ENCODE measurements at regions not wholly inside any gene's neighbourhood (a gene's known extent, or its start where the extent isn't known, plus 50 kb on each side); places are given as distances from the start of the nearest gene placed in this dataset.

DNA sequence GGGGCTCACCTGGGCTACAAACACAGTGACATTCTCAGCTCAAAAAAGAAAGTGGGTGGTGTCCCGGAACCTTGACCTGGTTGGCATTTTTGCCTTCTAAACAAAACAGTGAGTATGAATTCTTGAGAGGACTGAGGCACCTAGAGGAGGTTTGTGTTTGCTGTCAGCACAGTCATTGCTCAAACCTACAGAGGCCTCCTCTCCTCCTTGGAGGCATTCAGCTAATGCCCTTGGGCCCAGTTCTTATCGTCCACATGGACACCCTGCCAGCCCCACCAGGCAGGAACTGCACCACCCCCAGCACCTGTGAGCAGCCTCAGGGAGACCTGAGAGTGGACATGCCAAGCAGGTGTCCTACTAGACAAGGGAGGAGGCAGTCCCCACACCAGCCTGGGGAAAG lies 156.7 kb downstream of the SYK start:
- TF ChIP-seq, protein P1, sequence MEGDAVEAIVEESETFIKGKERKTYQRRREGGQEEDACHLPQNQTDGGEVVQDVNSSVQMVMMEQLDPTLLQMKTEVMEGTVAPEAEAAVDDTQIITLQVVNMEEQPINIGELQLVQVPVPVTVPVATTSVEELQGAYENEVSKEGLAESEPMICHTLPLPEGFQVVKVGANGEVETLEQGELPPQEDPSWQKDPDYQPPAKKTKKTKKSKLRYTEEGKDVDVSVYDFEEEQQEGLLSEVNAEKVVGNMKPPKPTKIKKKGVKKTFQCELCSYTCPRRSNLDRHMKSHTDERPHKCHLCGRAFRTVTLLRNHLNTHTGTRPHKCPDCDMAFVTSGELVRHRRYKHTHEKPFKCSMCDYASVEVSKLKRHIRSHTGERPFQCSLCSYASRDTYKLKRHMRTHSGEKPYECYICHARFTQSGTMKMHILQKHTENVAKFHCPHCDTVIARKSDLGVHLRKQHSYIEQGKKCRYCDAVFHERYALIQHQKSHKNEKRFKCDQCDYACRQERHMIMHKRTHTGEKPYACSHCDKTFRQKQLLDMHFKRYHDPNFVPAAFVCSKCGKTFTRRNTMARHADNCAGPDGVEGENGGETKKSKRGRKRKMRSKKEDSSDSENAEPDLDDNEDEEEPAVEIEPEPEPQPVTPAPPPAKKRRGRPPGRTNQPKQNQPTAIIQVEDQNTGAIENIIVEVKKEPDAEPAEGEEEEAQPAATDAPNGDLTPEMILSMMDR (IDR thresholded peaks at IDR 0.05) = no peak
- TF ChIP-seq POLR2A (IDR thresholded peaks at IDR 0.05) = no peak
- Histone ChIP-seq H3K4me1 (replicated peaks in 1 of 2) (no peaks in the 10 kb centered on the region), H3K36me3 (replicated peaks in 1 of 2) (no peaks in the 10 kb centered on the region), H3K9me3 (replicated peaks in 1 of 3) (no peaks in the 10 kb centered on the region), H3K27ac (no peak overlapping the region), H3K27me3 (no peaks in the 10 kb centered on the region), H3K4me3 (no peak overlapping the region)
- intact Hi-C loops (cut with DNase I) = no loop called here
- no peak for DNase-seq
- WGBS, 4 donors = 59 to 100% (median 61%) methylated on average over 1 to 2 of the region's 2 CpGs

DNA sequence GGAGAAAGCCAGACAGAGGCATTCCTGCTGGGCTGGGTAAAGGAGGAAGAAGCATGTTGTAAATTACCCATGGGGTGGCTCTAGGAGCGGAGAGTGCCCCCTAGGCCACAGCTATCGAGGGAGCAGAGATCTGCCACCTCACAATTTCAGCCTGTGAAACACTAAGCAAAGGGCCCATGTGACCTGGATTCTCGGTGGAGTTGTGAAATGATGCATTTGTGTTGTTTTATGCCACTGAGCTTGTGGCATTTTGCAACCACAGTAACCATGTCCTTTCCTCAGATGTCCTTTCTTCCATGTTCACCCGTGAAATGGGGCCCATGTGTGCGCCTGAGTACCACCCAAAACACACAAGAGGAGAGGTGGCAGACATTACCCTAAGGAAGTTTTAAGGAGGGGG lies 159.3 kb downstream of the SYK start:
- Histone ChIP-seq H3K9me3 (replicated peaks in 1 of 3) (no peaks in the 10 kb centered on the region), H3K27ac (no peak overlapping the region), H3K36me3 (replicated peaks in 1 of 2) (no peaks in the 10 kb centered on the region), H3K4me1 (replicated peaks in 1 of 2) (no peaks in the 10 kb centered on the region), H3K4me3 (no peak overlapping the region), H3K27me3 (no peaks in the 10 kb centered on the region)
- DNase-seq = no peak
- no peak for TF ChIP-seq POLR2A (IDR thresholded peaks at IDR 0.05)
- TF ChIP-seq, protein P1 (IDR thresholded peaks at IDR 0.05) = no peak
- intact Hi-C loops (cut with DNase I) = no loop called here
- WGBS, 4 donors = 61 to 68% (median 62%) methylated on average over 5 of the region's 5 CpGs

DNA sequence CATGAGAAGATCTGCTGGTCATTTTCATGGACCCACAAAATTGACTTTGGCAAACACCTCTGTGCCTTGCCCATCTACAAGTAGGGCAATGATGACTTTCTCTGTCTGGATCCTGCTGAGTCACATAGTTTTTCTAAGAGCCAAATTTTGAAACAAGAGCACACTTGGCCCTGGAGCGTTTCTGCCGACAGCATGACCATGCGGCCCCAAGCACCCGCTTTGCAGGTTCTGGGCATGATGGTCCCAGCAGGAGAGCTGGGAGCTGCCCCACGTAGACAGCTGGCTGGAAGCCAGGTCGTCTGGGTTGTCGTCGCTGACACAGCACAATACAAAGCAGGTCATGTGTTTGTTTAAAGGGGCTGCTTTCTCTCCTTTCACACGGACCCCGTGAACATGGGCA lies 159.8 kb downstream of the SYK start:
- TF ChIP-seq, protein P1 (IDR thresholded peaks at IDR 0.05) = no peak
- no peak for TF ChIP-seq POLR2A (IDR thresholded peaks at IDR 0.05)
- Histone ChIP-seq H3K4me1 (replicated peaks in 1 of 2) (no peaks in the 10 kb centered on the region), H3K36me3 (replicated peaks in 1 of 2) (no peaks in the 10 kb centered on the region), H3K9me3 (replicated peaks in 1 of 3) (no peaks in the 10 kb centered on the region), H3K27me3 (no peaks in the 10 kb centered on the region), H3K27ac (no peak overlapping the region), H3K4me3 (no peak overlapping the region)
- intact Hi-C loops (cut with DNase I) = no loop called here
- 48 to 53% (median 51%) methylated on average over 10 of the region's 10 CpGs for WGBS, 4 donors
- no peak for DNase-seq

DNA sequence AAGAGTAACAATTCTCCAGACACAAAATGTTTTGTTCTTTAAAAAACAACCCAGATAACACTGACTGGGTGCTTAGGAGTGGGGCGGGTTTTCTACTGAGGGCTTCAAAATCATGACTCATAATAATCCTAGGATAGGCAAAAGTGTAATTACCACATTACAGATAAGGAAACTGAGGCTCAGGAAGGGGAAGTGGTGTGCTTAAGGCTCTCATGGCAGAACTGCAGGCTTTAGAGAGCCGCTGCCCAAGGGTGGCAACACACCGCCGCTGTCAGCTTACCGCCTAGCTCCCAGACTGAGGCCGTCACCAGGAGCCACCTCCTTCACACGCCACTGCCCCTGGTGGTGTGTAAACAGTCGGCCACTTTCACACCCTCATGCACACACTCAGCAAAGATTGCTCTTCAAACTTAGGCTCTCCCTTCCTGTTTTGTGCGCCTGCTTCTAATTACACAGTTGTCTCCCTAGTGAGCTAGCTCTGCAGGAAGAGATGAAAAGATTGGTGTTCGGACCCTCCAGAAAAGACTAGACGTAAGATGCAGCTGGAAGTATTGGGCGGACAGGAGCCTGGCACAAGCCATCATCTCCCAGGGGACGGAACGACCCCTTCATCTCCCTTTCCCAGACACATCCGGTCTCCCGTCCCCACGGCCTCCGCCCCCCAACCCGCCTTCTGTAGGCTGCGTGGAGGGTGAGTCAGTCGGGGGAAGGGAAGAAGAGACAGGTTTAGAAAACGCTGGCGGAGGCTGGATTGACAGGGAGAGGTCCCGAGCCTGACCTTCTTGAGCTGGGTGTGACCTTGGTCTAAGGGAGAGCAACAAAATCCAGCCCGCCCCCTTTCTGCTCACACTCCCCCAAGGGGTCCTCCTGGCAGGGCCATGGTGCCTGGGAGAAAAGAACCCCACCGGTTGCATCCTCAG lies 162.7 kb downstream of the SYK start:
- DNase-seq = no peak
- Histone ChIP-seq H3K9me3 (replicated peaks in 1 of 3) (no peaks in the 10 kb centered on the region), H3K27ac (no peak overlapping the region), H3K4me3 (no peak overlapping the region), H3K36me3 (replicated peaks in 1 of 2) (no peaks in the 10 kb centered on the region), H3K27me3 (no peaks in the 10 kb centered on the region), H3K4me1 (replicated peaks in 1 of 2) (no peaks in the 10 kb centered on the region)
- WGBS, 4 donors = 43 to 59% (median 57%) methylated on average over 24 to 26 of the region's 26 CpGs
- no peak for TF ChIP-seq POLR2A (IDR thresholded peaks at IDR 0.05)
- TF ChIP-seq, protein P1 (IDR thresholded peaks at IDR 0.05) = no peak
- intact Hi-C loops (cut with DNase I) = no loop called here
